CD4-positive, alpha-beta T cell treated with Interferon gamma for 1 hour (primary cell): ENCODE measurements at regions not wholly inside any gene's neighbourhood (a gene's known extent, or its start where the extent isn't known, plus 50 kb on each side); places are given as distances from the start of the nearest gene placed in this dataset.

Experiments
- DNase-seq: peaks from one replicate; pipeline ENCODE4 v3.0.0-alpha.2; 2020

DNA sequence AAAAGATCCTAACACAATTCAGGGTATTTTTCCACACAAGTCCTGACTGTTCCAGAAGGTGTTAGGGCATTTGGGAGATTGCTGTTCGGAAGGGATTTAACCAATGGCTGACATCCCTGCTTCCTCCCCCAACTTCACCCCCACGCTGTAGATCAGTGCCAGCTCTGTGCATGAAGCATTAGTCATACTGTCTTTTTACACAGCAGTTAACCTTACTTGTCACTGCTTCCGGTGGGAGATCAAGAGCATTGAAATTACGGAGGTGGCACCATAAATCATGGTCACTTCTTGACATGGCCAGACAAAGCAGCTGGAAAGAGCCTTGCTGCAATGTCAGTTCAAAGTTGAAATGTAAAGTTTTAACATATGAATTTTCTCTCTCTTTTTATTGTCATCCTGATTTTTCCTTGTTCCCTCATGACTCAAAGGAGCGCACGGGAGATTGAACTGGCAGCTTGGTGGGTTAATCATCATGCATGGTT, 70.2 kb downstream of the HRH4 start:
- DNase-seq: no peak

DNA sequence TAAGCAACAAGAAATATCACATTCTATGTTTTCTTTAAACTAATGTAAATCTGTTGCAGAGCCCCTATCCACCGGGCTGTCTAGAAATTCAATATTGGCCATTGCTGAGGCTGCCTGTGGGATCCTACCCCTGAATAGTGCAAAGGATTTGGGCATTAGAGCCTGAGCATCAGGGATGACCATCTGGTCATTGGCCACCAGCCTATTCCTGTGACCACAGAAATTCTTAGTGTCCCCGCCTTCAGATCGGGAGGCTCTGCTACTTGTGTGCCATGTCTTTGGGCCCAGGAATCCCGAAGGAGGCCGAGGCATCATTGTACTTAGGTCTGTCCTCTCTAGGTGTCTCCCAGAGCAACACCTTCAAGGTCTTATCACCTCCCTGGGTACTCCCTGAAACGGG, 73.8 kb downstream of the HRH4 start:
- DNase-seq: no peak

DNA sequence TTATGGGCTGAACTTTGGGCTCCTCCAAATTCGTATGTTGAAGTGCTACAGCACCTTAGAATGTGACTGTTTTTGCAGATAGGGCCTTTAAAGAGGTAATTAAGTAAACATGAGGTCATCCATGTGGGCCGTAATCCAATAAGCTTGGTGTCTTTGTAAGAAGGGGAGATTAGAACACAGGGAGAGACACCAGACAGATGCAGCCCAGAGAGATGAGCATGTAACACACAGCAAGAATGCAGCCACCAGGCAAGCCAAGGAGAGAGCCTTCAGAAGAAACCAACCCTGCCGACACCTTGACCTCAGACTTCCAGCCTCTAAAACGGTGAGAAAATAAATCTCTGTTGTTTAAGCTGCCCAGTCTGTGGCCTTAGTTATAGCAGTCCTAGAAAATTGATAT, 74.3 kb downstream of the HRH4 start:
- no peak for DNase-seq

DNA sequence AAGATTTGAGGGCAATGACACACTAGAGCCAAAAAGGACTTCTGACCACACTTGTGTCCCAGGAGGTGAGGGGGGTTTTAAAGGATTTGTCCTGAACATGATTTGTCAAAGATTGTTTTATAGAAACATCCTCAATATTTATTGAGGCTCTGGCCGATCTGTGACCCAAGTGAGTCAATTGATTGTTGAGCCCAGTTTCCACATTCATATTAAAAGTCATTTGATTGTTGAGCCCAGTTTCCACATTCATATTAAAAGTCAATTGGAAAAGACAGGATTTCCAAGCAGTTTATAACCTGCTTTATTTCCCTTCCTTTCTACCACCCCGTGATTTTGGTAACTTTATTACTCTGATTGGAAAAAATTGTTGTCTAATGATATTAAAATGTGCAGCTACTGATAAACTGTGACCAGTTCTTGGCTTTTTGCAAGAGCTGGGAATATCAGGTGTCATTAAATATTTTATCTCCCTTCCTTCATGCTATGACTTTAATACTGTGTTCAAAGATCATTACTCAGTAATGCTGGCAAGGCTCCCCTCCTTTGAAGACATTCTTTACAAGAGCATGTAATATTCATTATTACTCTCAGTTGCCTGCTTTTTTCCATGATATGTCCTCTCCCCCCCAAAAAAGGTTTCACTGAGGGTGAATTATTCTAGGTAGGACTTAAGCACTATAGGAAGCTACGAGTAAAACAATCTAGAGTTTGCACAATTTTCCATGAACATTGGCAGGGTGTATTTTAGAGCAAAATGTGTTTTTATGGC, 75.3 kb downstream of the HRH4 start:
- no peak for DNase-seq

DNA sequence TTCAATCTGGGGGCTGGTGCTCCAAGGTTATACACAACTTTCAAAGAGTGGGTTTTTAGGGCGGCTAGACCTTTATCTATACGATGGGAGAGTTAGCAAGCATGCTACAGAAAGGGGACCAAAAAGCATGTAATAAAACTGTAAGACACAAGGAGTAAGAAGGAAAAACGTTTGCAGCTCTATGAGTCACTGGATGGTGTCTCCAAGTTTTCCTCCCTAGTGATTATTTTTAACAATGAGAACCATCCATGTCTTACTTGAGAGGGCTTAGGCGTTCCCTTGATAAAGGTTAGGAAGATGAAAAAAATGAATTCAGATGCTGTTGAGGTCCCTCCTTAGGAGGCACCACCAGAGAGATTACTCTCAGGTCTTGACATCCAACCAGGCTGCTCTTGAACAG, 75.9 kb downstream of the HRH4 start:
- no peak for DNase-seq

DNA sequence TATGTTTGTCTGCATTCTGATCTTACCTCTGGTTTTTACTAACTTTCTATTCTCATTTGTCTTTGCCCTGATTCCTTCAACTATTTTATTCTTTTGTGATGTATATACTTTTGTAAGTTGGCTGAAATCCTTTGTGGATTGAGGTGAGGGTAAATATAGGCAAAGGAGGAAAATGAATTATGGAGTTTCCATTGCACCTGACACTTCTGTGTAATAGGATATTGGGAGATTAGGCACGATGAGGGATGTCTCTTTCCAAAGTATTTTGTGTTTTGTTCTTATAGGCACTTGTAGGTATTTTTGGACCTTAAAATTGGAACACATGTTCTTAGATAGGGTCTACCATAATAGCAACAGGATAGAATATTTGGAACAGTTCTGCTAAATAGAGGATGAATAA, 76.4 kb downstream of the HRH4 start:
- no peak for DNase-seq

DNA sequence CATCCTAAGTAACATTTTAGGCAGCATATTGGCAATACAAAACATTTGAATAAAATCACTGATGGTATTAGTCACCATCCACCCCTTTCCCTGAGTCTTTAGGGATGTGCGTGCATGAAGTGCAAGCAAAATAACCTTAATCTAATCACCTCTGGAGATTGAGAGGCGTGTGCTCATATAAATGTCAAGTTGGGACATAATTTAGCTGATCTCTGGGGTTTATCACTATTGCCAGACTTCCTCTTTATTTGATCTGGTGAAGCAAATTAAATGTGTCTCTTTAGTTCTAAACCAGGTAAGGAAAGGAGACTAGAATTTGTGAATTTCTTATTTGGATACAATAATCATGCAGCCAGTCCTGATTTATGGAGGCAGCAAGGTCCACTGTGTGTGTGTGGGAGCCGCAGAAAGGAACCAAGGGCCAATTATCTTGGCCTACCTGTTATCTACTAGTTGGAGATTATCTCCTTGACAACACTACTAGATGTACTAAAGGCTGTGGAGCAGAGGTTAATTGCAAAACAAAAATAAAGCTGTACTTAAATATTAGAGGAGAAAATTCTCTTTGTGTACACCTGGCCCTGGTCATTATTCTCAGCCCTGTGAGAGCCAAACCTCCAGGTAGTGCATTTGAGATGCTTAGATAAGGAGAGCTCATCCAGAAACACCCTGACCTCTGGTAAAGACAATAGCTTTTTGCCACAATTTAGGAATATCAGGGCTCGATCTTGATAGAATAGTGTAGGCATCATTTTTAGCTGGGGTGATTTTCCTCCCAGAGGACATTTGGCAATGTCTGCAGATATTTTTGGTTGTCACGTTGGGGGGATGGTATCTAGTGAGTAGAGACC, 78.2 kb downstream of the HRH4 start:
- DNase-seq: no peak

DNA sequence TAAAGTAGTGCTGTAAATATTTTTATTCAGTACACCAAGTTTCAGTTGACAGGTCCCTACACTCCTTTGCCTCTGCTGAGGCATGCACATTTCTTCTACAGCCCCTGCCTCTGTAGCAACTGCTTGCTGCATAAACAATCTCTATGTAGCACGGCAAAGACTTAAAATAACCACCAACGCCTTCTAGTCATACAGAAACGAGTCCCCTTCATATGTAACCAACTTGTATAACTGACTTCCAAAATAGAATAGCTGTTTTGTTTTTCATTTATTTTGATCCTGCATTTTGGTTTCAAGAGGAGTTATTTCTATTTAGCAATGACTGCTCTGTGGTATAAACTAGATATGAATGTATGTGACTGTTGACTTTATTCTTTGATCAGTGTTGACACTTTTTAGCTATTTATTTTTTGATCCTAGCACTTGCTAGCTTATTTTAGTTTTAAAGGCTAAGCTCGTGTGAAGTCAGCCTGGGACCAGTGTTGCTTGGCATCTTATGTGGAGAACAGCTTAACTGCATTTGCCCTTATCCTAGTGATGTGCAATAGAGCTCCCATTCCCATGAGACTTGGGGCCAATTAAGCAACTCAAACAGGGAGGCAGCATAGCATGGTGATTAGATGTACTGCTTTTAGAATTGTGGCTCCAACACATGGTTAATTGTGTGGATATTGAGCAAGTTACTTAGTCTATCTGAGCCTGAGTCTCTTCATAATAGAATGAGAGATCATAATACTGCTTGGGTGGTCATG, 79.6 kb downstream of the HRH4 start:
- DNase-seq: no peak

DNA sequence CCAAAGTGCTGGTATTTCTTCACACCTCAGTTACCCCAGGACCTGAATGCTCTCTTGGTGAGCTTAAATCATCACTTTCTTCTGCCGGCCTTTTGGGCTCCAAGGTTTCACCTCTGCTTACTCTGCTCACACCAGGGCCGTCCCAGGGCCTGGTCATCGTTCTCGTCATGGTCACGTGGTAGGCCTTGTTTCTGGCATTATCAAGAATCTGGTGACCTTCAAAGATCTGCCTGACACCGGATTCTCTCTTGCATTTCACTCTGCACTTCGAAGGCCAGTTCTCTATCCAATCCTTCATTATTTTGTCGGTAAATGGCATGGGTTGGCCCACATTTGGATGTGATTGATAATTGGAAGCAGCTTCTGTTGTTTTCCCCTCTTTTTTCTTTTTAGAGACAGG, 80.5 kb downstream of the HRH4 start:
- no peak for DNase-seq

DNA sequence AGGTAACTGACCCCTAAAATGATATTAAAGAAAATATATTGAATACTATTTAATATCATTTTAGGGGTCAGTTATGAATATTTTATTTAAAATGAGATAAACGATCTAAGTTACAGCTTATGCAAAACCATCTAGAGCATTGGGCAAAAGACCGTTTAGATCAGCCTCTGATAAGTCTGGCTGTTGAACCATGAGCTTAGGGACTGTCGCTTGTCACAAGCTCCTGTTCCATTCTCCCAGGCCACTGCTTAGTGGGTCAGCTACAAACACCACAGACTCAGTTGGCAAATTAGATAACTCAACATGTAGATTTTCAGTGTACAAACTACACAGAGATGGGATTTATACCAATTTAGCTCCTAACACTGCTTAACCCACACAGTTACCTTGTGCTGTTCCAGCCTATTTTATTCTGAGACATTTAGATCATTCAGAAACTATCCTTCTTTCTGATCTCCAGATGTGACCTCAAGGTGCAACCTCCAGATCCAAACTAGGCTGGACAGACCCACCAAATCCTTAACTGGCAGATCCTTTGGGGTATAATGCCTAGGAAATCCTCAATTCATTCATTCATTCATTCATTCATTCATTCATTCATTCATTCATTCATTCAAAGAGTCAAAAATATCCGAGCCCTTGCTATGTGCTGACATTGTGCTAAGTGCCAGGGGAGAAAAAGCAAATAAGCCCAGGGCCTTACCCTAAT, 82.8 kb downstream of the HRH4 start:
- DNase-seq: no peak

DNA sequence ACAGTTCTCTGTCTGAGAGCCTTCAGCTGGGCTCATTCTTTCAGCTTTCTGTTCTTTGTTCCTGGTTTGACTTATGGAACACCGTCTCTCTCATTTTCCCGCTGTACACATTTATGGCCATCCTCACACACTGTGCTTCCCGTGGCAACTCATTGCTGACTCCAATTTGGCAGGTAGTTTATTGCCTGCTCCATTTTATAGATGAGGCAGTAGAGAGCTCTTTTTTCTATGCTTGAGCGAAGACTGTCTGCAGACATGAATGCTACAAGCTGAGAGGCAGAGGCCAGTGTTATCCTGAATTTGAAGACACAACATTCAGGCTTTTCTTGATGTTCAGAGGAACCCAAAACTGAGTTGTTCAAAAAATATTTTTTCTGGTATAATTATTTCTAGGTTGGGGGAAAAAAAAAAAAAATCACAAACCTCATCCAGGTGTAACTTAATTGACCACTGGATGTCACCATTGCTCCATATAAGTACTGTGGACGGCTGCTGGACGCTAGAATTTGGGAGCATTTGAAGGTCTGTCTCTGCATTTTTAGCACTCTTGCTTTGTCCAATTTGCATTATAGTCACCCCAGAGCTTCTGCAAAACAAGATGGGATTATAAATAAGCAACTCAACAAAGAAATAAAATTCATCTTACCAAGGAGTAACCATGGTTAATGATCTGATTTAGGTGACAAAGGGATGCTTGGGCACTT, 83.5 kb downstream of the HRH4 start:
- DNase-seq: no peak

DNA sequence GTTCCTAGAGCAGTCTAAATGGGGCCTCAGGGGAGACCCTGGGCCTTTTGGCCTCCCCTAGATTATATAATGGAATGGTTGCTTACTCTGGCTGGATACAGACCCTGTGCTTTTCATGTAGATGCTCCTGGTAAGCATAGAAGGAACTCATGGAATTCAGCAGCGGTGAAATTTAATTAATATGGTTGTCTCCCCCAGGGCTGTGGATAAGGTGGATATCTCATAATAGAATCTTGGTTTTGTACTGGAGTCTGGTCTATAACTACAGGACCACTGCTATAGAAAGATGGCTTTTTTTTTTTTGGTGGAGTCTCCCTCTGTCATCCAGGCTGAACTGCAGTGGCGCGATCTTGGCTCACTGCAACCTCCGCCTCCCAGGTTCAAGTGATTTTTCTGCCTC, 84.5 kb downstream of the HRH4 start:
- no peak for DNase-seq

DNA sequence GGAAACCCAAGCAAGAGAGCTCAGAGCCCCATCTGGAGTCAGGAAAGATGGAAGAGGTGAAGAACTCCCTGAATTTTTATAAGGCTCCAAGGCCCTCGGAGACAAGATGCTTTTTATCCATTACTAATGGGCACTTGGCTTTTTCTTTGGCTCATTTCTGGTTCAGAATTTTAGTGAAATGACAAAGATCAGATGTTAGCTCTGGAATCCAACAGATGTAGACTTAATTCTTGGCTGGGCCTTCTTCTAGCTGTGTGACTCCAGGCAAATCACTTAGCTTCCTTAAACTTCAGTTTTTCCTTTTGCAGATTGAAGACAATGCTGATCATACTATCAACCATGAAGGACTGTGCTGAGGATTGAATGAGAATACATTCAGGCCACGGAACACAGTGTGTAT, 85.2 kb downstream of the HRH4 start:
- DNase-seq: no peak

DNA sequence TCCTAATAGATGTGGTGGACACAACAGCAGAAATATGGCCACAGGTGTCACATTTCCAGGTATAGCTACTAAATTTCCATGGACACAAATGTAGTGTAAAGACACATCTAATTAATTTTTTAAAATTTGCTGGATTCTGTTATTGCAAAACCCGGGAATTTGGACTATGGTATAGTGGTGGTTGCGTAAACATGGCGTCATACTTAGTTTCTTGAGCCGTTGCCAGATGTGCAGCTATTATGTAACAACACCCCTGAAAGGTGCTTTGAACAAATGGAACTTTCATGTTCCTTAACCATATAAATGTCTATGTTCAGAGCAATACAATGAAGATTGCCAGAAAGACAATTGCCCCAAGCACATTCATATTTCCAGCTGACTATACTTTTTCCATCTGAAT, 85.9 kb downstream of the HRH4 start:
- DNase-seq: no peak

DNA sequence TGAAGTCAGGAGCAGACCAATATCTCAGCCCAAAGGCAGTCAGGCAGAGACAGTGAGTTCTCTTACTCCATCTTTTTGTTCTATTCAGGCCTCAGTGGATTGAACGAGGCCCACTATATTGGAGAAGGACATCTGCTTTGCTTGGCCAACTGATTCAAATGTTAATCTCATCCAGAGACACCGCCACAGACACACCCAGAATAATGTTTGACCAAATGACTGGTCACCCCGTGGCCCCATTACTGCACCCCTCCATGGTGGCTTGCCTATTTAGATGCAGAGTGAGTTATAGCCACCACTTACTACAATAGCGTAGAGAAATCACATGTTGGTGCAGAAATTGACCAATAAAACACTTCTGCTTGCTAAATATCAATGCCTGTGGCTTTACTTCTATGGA, 88.1 kb downstream of the HRH4 start:
- no peak for DNase-seq

DNA sequence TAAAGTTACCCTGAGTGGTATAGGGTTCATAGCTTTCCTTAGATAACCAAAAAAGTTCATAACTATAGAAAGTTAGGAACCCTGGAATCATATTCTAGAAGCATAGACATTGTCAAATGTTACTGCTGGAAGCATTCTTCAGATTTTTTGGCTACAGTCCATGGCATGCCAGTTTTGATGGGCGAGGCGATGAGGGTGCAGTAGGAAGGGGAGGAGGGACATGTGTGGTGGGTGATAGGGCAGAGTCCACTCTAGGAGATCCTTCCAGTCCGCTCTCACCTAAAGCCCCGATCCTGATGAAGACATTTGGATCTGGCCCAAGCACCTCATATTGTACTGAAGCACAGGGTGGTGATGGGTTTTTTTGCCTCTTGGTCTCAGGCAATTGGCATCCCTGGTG, 91.8 kb downstream of the HRH4 start:
- DNase-seq: no peak

DNA sequence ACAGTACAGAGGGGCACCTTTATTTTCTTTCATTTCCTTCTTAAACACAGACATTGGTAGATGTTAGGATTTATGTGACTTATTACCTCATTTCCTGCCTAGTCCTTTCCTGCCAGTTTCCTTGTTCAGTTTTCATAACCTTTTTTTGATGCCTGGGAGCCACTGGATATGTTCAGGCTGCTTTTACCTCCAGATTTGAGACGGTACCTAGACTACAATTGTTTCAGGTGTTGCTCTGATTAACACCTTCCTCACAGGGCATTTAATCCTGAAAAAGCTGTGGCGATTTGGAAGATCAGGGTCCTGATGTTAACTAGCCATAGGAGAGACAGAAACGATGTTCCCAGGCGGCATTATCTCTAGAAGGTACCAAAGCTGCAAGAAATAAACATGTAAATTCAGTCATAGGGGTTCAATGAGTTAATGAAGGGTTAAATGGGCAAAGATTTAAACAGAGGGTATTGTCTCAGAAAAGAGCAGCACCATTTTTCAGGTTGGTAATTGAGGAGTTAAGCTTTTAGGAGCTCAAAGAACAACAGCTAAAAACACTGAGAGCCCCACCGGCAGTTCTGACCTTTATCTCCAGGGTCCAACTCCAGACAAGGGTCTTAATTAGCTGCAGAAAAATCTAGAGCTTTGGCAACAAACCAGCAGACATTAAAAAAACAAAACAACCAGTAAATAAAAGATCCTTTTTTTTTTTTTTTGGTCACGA, 93.3 kb downstream of the HRH4 start:
- no peak for DNase-seq

DNA sequence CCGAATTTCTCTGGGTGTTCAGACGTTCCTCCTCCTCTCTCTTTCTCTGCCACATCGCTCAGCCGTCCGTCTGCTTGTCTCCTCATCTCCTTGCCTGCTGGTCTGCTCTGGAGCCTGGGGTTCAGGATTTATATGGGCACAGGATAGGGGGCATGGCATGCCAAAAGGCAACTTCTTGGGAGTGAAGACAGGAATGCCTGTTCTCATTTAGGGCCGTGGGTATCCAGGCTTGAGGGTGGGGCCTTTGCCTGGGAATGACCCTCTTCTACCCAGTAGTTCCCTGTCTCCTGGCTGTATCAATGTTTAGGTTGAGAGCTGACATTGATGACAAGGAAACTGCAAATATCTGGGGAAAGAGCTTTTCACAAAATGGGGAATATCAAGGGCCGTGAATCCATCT, 98.0 kb downstream of the HRH4 start:
- DNase-seq: no peak

DNA sequence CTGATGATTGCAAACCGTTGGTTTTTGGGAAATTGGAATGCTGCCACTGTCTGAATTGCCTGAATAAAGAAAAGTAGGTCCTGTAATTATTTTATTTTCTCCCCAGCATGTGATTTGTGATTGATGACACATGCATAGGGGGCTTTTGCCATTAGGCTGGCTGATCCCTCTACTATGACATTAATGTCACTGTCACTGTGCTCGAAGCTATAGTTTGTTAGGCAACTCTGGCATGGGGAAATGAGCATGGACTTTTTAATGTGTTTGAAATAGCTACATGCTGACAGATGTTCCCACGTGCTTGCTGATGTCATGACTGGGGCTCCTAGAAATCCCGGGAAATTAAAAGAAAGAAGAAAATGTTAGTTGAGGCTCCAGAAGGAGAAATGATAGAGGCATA, 99.1 kb downstream of the HRH4 start:
- DNase-seq: no peak

DNA sequence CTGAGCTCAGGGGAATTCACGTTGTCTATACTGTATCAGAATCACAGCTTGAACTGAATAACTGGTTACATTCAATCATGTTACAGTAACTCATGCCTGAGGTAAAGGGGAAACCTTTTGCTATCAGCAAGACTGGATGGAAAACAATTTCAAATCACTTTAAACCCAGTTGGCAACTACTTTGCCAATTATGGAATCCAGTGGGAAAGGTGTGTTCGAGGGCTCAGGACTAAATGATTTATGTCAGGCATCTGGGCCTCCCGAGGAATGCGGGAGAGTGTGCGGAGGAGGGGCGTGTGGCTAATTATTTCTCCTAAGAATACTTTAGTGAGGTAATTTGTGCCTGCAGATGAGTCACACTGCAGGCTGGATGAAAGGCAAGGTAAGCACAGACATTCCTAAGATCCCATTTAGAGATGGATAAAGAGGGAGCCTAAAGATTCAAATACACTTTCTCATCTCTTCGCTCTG, 100.1 kb downstream of the HRH4 start:
- no peak for DNase-seq

DNA sequence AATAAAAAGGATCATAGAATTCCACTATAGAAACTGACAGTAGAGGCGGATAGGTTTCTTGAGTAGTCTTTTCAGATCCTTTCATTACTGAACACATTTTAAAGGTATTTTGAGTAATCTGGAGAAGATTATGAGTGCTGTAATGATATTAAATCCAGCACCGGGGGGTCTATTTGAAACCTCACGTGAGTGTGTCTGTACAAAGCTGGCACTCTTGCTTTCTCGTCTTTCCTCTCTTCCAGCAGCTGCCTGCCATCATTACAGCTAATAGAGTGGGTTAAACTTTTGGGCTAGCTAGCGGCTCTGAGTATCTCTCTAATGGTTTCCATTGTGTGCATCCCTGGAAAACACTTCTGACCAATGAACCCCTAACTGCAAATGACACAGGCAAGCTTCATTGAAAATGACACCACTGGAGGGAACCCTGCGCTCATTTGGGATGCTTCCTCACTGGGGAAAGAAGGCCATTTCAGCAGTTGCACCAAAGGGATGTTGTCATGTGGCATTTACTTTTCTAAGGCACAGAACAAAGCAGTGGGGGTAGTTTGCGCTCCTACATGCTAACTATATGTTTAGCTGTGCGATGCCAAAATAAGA, 101.0 kb downstream of the HRH4 start:
- DNase-seq: no peak
